ENCODE measurements at regions not wholly inside any gene's neighbourhood (a gene's known extent, or its start where the extent isn't known, plus 50 kb on each side); places are given as distances from the start of the nearest gene placed in this dataset.

DNA sequence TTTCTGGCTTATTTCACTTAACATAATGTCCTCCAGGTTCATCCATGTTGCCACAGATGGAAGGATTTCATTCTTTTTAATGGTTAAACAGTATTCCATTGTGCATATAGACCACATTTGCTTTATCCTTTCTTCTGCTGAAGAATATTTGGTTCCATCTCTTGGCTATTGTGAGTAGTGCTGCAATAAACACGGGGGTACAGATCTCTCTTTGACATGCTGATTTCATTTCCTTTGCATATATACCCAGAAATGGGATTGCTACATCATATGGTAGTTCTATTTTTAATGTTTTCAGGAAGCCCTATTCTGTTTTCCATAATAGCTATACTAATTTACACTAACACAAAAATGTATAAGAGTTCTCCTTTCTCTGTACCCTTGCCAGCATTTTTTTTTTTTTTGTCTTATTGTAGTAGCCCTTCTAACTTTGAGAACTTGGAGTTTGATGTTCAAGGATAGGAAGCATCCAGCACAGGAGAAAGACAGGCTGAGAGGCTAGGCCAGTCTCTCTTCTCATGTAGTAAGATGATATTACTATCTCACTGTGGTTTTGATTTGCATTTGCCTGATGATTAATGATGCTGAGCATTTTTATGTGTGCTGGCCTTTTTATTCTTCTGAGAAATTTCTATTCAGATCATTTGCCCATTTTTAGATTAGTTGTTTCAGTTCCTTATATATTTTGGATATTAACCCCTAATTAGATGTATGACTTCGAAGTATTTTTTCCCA lies 592.2 kb upstream of the ZNF608 start (continued):
- TF ChIP-seq CUX1 (IDR thresholded peaks at IDR 0.05; ENCODE audit: insufficient replicate concordance, low read depth, low read length) (no peak), MTA2 (IDR thresholded peaks at IDR 0.05; ENCODE audit: low read depth) (0 out of 2 replicates have a peak, but pooled peaks have one; percentile 12), RAD21 (IDR thresholded peaks at IDR 0.05; ENCODE audit: insufficient read depth, low read depth, low read length) (peak; percentile 28; the same call in 1 of the 2 replicates), ETV6 (conservative IDR thresholded peaks at IDR 0.05 in 1 of 2, IDR thresholded peaks at IDR 0.05 in 1 of 2; ENCODE audit: borderline replicate concordance in 1 of 2, low read depth in 1 of 2) (no peak)
- TF ChIP-seq, protein P1, sequence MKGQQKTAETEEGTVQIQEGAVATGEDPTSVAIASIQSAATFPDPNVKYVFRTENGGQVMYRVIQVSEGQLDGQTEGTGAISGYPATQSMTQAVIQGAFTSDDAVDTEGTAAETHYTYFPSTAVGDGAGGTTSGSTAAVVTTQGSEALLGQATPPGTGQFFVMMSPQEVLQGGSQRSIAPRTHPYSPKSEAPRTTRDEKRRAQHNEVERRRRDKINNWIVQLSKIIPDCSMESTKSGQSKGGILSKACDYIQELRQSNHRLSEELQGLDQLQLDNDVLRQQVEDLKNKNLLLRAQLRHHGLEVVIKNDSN (IDR thresholded peaks at IDR 0.05; ENCODE audit: borderline replicate concordance, extremely low read length, insufficient read depth, low read depth, low read length): no peak
- TF ChIP-seq, protein P2, sequence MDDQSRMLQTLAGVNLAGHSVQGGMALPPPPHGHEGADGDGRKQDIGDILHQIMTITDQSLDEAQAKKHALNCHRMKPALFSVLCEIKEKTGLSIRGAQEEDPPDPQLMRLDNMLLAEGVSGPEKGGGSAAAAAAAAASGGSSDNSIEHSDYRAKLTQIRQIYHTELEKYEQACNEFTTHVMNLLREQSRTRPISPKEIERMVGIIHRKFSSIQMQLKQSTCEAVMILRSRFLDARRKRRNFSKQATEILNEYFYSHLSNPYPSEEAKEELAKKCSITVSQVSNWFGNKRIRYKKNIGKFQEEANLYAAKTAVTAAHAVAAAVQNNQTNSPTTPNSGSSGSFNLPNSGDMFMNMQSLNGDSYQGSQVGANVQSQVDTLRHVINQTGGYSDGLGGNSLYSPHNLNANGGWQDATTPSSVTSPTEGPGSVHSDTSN (IDR thresholded peaks at IDR 0.05; ENCODE audit: insufficient replicate concordance, low read depth, low read length): no peak

Measured in GM12878 (cell line).